ENCODE measurements at regions not wholly inside any gene's neighbourhood (a gene's known extent, or its start where the extent isn't known, plus 50 kb on each side); places are given as distances from the start of the nearest gene placed in this dataset.

- in situ Hi-C loops (cut with MboI; ENCODE audit: low sequenced_read_pairs) = no loop called here
Measured at GRCh38 chr6:6091608-6092002, 84.9 kb upstream of the NRN1 start.

- in situ Hi-C loops (cut with MboI; ENCODE audit: low sequenced_read_pairs) = no loop called here
Measured at GRCh38 chr6:6090861-6091607, 84.3 kb upstream of the NRN1 start.

GRCh38 chr6:6085928-6086668 is 79.4 kb upstream of the NRN1 start:
- in situ Hi-C loops (cut with MboI; ENCODE audit: low sequenced_read_pairs) = no loop called here

- in situ Hi-C loops (cut with MboI; ENCODE audit: low sequenced_read_pairs) = no loop called here
Measured at GRCh38 chr6:6080975-6081374, 74.2 kb upstream of the NRN1 start.

GRCh38 chr6:6074190-6074589 is 67.5 kb upstream of the NRN1 start:
- in situ Hi-C loops (cut with MboI; ENCODE audit: low sequenced_read_pairs) = loop anchor here (25.0 kb wide), 1 partner anchor 438 kb away; no protein-coding TSS in a partner anchor

- in situ Hi-C loops (cut with MboI; ENCODE audit: low sequenced_read_pairs) = loop anchor here (25.0 kb wide), 1 partner anchor 444 kb away; no protein-coding TSS in a partner anchor
Measured at GRCh38 chr6:6068157-6068556, 61.4 kb upstream of the NRN1 start.

GRCh38 chr6:6058054-6058444 is 51.3 kb upstream of the NRN1 start:
- in situ Hi-C loops (cut with MboI; ENCODE audit: low sequenced_read_pairs) = loop anchor here (25.0 kb wide), 1 partner anchor 454 kb away; no protein-coding TSS in a partner anchor

- in situ Hi-C loops (cut with MboI; ENCODE audit: low sequenced_read_pairs) = loop anchor here (25.0 kb wide), 1 partner anchor 455 kb away; no protein-coding TSS in a partner anchor
Measured at GRCh38 chr6:6057442-6058053, 50.8 kb upstream of the NRN1 start.
